Endodermal cell (in vitro differentiated cells): ENCODE measurements at regions not wholly inside any gene's neighbourhood (a gene's known extent, or its start where the extent isn't known, plus 50 kb on each side); places are given as distances from the start of the nearest gene placed in this dataset.

Source experiments
- DNase-seq: peaks from one replicate; pipeline ENCODE4 v3.0.0-alpha.2; 2017
- H3K27ac ChIP-seq: 2 replicates; pipeline ENCODE4 v1.5.1; 2013; ENCODE audit warnings: mild to moderate bottlenecking, low read depth, low read length, moderate library complexity
- H3K27me3 ChIP-seq: 2 replicates; pipeline ENCODE4 v1.6.1; 2013; ENCODE audit warnings: mild to moderate bottlenecking, low read length, moderate library complexity; ENCODE audit not compliant: insufficient read depth, control insufficient read depth, poor library complexity, severe bottlenecking
- H3K36me3 ChIP-seq: 2 replicates; pipeline ENCODE4 v1.7.0; 2013; ENCODE audit warnings: mild to moderate bottlenecking, low read length, moderate library complexity; ENCODE audit not compliant: control insufficient read depth, insufficient read depth
- H3K4me1 ChIP-seq: one replicate; pipeline ENCODE4 v1.7.0; 2013; ENCODE audit warnings: low read length; ENCODE audit not compliant: control insufficient read depth, insufficient read depth
- H3K4me3 ChIP-seq: 2 replicates; pipeline ENCODE4 v1.5.1; 2013; ENCODE audit warnings: mild to moderate bottlenecking, low read length, moderate library complexity
- H3K9ac ChIP-seq: 2 replicates; pipeline ENCODE4 v1.6.1; 2013; ENCODE audit warnings: mild to moderate bottlenecking, low read length, moderate library complexity; ENCODE audit not compliant: poor library complexity, severe bottlenecking; ENCODE audit errors: extremely low read depth
- H3K9me3 ChIP-seq: 2 replicates; pipeline ENCODE4 v1.6.1; 2013; ENCODE audit warnings: mild to moderate bottlenecking, low read length, moderate library complexity; ENCODE audit not compliant: control insufficient read depth
- H3K27ac Mint-ChIP-seq: 2 replicates; pipeline ENCODE4 v1.8.0; 2020; ENCODE audit warnings: mixed read lengths
- H3K27me3 Mint-ChIP-seq: 2 replicates; pipeline ENCODE4 v1.8.0; 2021; ENCODE audit warnings: mild to moderate bottlenecking, mixed read lengths; ENCODE audit not compliant: insufficient read depth
- H3K36me3 Mint-ChIP-seq: 2 replicates; pipeline ENCODE4 v1.8.0; 2020; ENCODE audit warnings: low read depth, mixed read lengths
- H3K4me1 Mint-ChIP-seq: 2 replicates; pipeline ENCODE4 v1.8.0; 2020; ENCODE audit warnings: mixed read lengths
- H3K4me3 Mint-ChIP-seq: 2 replicates; pipeline ENCODE4 v1.8.0; 2020; ENCODE audit warnings: mild to moderate bottlenecking, moderate library complexity, mixed read lengths
- H3K9me3 Mint-ChIP-seq: 2 replicates; pipeline ENCODE4 v1.8.0; 2020; ENCODE audit warnings: mild to moderate bottlenecking, mixed read lengths
- CTCF ChIP-seq: fragments of 200-600 bp; sonication (generic); conservative IDR thresholded peaks from 2 replicates; pipeline ENCODE4 v1.5.0; 2021; ENCODE audit warnings: antibody characterized with exemption, mild to moderate bottlenecking
- WGBS, 2 experiments: methylation state at CpG; one replicate each; pipeline versions ENCODE4 v1.1.5 to v1.1.7; 2013; ENCODE audit warnings: missing lambda C conversion rate in 2 of 2, mixed read lengths in 1 of 2; ENCODE audit not compliant: insufficient coverage in 1 of 2, insufficient read length in 1 of 2; 5-methylcytosine and 5-hydroxymethylcytosine counted together

- DNase-seq = no peak
- no peaks in the 10 kb centered on the region for H3K4me1 ChIP-seq
- H3K4me3 ChIP-seq = no peak overlapping the region
- H3K27ac ChIP-seq = no peak overlapping the region
- WGBS, 2 experiments = 94 to 100% methylated on average over 1 to 2 of the region's 2 CpGs
- H3K36me3 ChIP-seq = no peaks in the 10 kb centered on the region
- Mint-ChIP-seq H3K36me3 (no peaks in the 10 kb centered on the region), H3K9me3 (no peaks in the 10 kb centered on the region), H3K27me3 (no peaks in the 10 kb centered on the region), H3K4me3 (no peak overlapping the region), H3K4me1 (no peaks in the 10 kb centered on the region), H3K27ac (no peak overlapping the region)
- H3K9me3 ChIP-seq = no peaks in the 10 kb centered on the region
- no peak overlapping the region for H3K9ac ChIP-seq
- no peak for TF ChIP-seq CTCF
- peaks cover 5% of the 10 kb centered on the region for H3K27me3 ChIP-seq
Measured at GRCh38 chr6:74130641-74131040, 434.6 kb downstream of the CD109 start.

GRCh38 chr6:74128536-74128935 is 432.5 kb downstream of the CD109 start:
- no CpG with 5 or more reads among the region's 1 CpG for WGBS, 2 experiments
- no peak overlapping the region for H3K4me3 Mint-ChIP-seq
- peaks cover 11% of the 10 kb centered on the region for H3K27me3 ChIP-seq

GRCh38 chr6:74117113-74117512 is 421.1 kb downstream of the CD109 start:
- H3K9ac ChIP-seq = no peak overlapping the region
- Mint-ChIP-seq H3K36me3 (no peaks in the 10 kb centered on the region), H3K4me1 (no peaks in the 10 kb centered on the region), H3K4me3 (no peak overlapping the region), H3K9me3 (no peaks in the 10 kb centered on the region), H3K27ac (no peak overlapping the region), H3K27me3 (no peaks in the 10 kb centered on the region)
- no peaks in the 10 kb centered on the region for H3K9me3 ChIP-seq
- DNase-seq = no peak
- H3K27ac ChIP-seq = no peak overlapping the region
- no peak for TF ChIP-seq CTCF
- WGBS, 2 experiments = 93% methylated on average over 1 of the region's 1 CpG; no CpG with 5 or more reads in 1 of the 2 experiments
- H3K36me3 ChIP-seq = no peaks in the 10 kb centered on the region
- H3K4me3 ChIP-seq = no peak overlapping the region
- H3K27me3 ChIP-seq = no peaks in the 10 kb centered on the region
- H3K4me1 ChIP-seq = no peaks in the 10 kb centered on the region

More at GRCh38 chr6:74128536-74128935, 432.5 kb downstream of the CD109 start:
- TF ChIP-seq CTCF = no peak
- Histone ChIP-seq H3K36me3 (no peaks in the 10 kb centered on the region), H3K9ac (no peak overlapping the region), H3K27ac (no peak overlapping the region), H3K4me3 (no peak overlapping the region), H3K4me1 (no peaks in the 10 kb centered on the region), H3K9me3 (no peaks in the 10 kb centered on the region)
- no peak overlapping the region for H3K27ac Mint-ChIP-seq
- no peaks in the 10 kb centered on the region for H3K36me3 Mint-ChIP-seq
- DNase-seq = no peak
- H3K27me3 Mint-ChIP-seq = no peaks in the 10 kb centered on the region
- no peaks in the 10 kb centered on the region for H3K9me3 Mint-ChIP-seq
- H3K4me1 Mint-ChIP-seq = no peaks in the 10 kb centered on the region
